ENCODE measurements at regions not wholly inside any gene's neighbourhood (a gene's known extent, or its start where the extent isn't known, plus 50 kb on each side); places are given as distances from the start of the nearest gene placed in this dataset.

GRCh38 chr14:96989306-96989705 lies 192.1 kb downstream of the VRK1 start:
- 53 to 65% methylated on average over 4 of the region's 4 CpGs for WGBS, 2 donors
- Histone ChIP-seq H3K27ac (no peak overlapping the region), H3K36me3 (no peaks in the 10 kb centered on the region), H3K4me3 (no peak overlapping the region), H3K9me3 (no peaks in the 10 kb centered on the region), H3K27me3 (no peaks in the 10 kb centered on the region), H3K4me1 (no peaks in the 10 kb centered on the region)
- TF ChIP-seq, protein P1, sequence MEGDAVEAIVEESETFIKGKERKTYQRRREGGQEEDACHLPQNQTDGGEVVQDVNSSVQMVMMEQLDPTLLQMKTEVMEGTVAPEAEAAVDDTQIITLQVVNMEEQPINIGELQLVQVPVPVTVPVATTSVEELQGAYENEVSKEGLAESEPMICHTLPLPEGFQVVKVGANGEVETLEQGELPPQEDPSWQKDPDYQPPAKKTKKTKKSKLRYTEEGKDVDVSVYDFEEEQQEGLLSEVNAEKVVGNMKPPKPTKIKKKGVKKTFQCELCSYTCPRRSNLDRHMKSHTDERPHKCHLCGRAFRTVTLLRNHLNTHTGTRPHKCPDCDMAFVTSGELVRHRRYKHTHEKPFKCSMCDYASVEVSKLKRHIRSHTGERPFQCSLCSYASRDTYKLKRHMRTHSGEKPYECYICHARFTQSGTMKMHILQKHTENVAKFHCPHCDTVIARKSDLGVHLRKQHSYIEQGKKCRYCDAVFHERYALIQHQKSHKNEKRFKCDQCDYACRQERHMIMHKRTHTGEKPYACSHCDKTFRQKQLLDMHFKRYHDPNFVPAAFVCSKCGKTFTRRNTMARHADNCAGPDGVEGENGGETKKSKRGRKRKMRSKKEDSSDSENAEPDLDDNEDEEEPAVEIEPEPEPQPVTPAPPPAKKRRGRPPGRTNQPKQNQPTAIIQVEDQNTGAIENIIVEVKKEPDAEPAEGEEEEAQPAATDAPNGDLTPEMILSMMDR (IDR thresholded peaks at IDR 0.05): no peak
- TF ChIP-seq POLR2A (IDR thresholded peaks at IDR 0.05) (no peak), EP300 (IDR thresholded peaks at IDR 0.05) (no peak)
- DNase-seq (ENCODE audit: low spot score in 2 of 2): no peak

- H3K4me3 ChIP-seq: no peak overlapping the region
- no peaks in the 10 kb centered on the region for H3K27me3 ChIP-seq
- H3K4me1 ChIP-seq: no peaks in the 10 kb centered on the region
- TF ChIP-seq EP300 (IDR thresholded peaks at IDR 0.05) (no peak), POLR2A (IDR thresholded peaks at IDR 0.05) (no peak)
- TF ChIP-seq, protein P1 (IDR thresholded peaks at IDR 0.05): no peak
- no peaks in the 10 kb centered on the region for H3K9me3 ChIP-seq
- DNase-seq (ENCODE audit: low spot score in 2 of 2): no peak
- H3K36me3 ChIP-seq: no peaks in the 10 kb centered on the region
- WGBS, 2 donors: 85 to 89% methylated on average over 2 of the region's 2 CpGs
- no peak overlapping the region for H3K27ac ChIP-seq
Observed at GRCh38 chr14:96991226-96991625, 194.0 kb downstream of the VRK1 start.

DNA sequence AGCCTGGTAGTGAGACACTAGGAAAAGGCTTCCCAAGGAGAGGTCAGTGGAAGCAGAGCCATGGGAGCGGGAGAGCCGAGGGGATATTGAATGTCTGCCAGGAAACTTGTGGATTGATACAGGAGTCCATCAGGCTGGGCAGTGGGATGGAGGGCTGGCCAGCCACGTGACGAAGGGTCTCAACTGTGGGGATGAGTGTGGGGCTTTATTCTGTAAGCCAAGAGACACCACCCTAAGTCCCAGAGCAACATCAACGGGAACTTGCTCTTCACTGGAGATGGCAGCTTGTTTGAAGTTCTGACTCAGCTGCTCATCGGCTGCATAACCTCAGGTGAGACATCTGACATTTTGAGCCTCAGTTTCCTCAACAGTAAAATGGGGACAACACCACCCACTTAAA lies 197.8 kb downstream of the VRK1 start:
- Histone ChIP-seq H3K9me3 (no peaks in the 10 kb centered on the region), H3K27ac (no peak overlapping the region), H3K4me1 (no peaks in the 10 kb centered on the region), H3K27me3 (no peaks in the 10 kb centered on the region), H3K4me3 (no peak overlapping the region), H3K36me3 (no peaks in the 10 kb centered on the region)
- TF ChIP-seq, protein P1 (IDR thresholded peaks at IDR 0.05): no peak
- no peak for TF ChIP-seq EP300 (IDR thresholded peaks at IDR 0.05)
- TF ChIP-seq POLR2A (IDR thresholded peaks at IDR 0.05): no peak
- no peak for DNase-seq (ENCODE audit: low spot score in 2 of 2)
- 81 to 87% methylated on average over 6 of the region's 6 CpGs for WGBS, 2 donors

DNA sequence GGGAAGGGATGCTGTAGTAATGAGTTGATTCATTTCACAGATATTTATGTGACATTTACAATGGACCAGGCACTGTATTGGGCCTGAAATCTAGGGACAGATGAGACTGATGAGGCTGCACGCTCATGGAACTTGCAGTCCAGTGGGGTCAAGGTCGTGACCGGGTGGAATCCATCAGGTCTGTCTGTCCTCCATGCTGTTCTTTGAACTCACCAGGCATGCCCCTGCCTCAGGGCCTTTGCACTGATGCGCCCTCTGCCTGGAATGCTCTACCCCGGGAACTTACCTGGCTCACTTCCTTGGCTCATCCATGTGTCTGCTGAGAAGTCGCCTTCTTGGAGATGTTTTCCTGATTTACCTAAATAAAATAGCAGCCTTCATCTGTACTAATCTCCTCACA lies 200.1 kb downstream of the VRK1 start:
- no peak for DNase-seq (ENCODE audit: low spot score in 2 of 2)
- no peak overlapping the region for H3K4me3 ChIP-seq
- H3K27ac ChIP-seq: no peak overlapping the region
- no peaks in the 10 kb centered on the region for H3K36me3 ChIP-seq
- no peaks in the 10 kb centered on the region for H3K4me1 ChIP-seq
- H3K9me3 ChIP-seq: peaks cover 0 to 5% (median 0%) of the 10 kb centered on the region in 4 donors
- 88 to 91% methylated on average over 6 of the region's 6 CpGs for WGBS, 2 donors
- TF ChIP-seq POLR2A (IDR thresholded peaks at IDR 0.05): no peak
- TF ChIP-seq, protein P1 (IDR thresholded peaks at IDR 0.05): no peak
- no peak for TF ChIP-seq EP300 (IDR thresholded peaks at IDR 0.05)
- no peaks in the 10 kb centered on the region for H3K27me3 ChIP-seq

DNA sequence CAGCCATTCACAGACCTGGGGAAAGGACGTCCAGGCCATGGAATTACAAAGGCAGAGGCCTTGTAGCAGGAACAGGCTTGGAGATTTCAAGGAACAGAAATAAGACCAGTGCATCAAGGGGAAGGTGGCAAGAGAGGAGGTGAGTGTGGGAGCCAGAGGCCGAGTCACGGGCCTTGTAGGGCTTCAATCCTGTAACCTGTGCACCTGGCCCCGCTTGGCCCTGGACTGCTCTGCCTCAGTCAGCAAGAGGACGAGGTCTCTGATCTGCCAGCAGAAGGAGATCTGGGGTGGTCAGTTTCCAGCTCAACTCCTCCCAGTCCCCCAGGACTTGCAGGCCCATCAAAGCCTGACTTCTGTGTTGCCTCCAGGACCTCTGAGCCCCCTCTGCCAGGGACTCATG lies 200.8 kb downstream of the VRK1 start:
- Histone ChIP-seq H3K27me3 (no peaks in the 10 kb centered on the region), H3K36me3 (no peaks in the 10 kb centered on the region), H3K9me3 (peaks cover 0 to 5% (median 0%) of the 10 kb centered on the region in 4 donors), H3K4me3 (no peak overlapping the region), H3K4me1 (no peaks in the 10 kb centered on the region), H3K27ac (no peak overlapping the region)
- 86 to 89% methylated on average over 5 of the region's 5 CpGs for WGBS, 2 donors
- no peak for DNase-seq (ENCODE audit: low spot score in 2 of 2)
- TF ChIP-seq POLR2A (IDR thresholded peaks at IDR 0.05) (no peak), EP300 (IDR thresholded peaks at IDR 0.05) (no peak)
- TF ChIP-seq, protein P1 (IDR thresholded peaks at IDR 0.05): no peak
